ENCODE measurements at regions not wholly inside any gene's neighbourhood (a gene's known extent, or its start where the extent isn't known, plus 50 kb on each side); places are given as distances from the start of the nearest gene placed in this dataset.

- TF ChIP-seq CTCF (IDR thresholded peaks at IDR 0.05; ENCODE audit: insufficient read depth, low read length) (no peak), GABPA (IDR thresholded peaks at IDR 0.05; ENCODE audit: low read depth) (no peak), SPI1 (IDR thresholded peaks at IDR 0.05; ENCODE audit: borderline replicate concordance, low read depth) (no peak)
Observed at GRCh38 chr4:128540122-128540521, 252.5 kb upstream of the PGRMC2 start.
